HG03097 (cell line): ENCODE measurements at regions not wholly inside any gene's neighbourhood (a gene's known extent, or its start where the extent isn't known, plus 50 kb on each side); places are given as distances from the start of the nearest gene placed in this dataset.
"Not testable (repeated sequence)": the region's sequence is repeated elsewhere in the genome, so short reads cannot be mapped to it uniquely, and the experiment has no call there.

Experiments
- ATAC-seq: cut with Tn5 transposase; IDR thresholded peaks from one replicate; pipeline ENCODE4 v1.9.1; 2021; ENCODE audit not compliant: unreplicated experiment, low FRiP score

DNA sequence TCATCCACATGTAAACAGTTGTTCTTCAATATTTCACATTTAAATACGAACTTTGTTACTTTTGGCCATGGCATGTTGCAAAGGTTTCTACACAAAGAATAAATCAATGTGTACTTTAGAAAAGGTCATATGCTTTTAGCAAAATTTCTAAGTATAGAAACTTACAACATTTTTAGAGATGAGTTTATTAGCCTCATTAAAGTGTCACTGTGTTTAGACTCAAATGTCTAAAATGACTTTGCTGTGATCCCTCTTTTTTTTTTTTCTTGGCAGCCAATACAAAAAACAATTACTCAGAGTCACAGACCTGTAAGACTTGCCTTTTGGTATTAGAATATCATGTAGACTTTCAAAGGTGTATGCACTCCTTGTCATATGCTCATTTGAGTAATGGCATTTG lies 349.3 kb upstream of the KIAA1217 start:
- ATAC-seq: no peak

DNA sequence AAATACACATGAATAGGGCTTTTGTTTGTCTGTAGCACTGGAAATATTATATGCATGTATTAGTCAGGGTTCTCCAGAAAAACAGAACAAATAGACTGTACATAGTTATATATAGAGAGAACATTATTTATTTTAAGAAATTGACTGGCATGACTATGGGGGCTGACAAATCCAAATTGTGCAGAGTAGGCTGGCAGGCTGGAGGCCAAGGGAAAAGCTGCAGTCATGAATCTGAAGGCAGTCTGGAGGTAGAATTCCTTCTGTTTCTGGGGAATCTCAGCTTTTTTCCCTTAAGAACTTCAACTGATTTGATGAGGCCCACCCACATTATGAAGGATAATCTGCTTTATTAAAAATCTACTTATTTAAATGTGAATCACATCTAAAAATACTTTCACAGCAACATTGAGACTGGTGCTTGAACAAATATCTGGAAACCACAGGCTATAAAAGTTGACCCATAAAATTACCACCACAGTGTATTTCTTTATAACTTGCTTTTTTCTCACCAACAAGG lies 344.2 kb upstream of the KIAA1217 start:
- ATAC-seq: no peak

DNA sequence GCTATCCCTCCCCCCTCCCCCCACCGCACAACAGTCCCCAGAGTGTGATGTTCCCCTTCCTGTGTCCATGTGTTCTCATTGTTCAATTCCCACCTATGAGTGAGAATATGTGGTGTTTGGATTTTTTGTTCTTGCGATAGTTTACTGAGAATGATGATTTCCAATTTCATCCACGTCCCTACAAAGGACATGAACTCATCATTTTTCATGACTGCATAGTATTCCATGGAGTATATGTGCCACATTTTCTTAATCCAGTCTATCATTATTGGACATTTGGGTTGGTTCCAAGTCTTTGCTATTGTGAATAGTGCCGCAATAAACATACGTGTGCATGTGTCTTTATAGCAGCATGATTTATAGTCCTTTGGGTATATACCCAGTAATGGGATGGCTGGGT lies 342.0 kb upstream of the KIAA1217 start:
- not testable (repeated sequence) for ATAC-seq

DNA sequence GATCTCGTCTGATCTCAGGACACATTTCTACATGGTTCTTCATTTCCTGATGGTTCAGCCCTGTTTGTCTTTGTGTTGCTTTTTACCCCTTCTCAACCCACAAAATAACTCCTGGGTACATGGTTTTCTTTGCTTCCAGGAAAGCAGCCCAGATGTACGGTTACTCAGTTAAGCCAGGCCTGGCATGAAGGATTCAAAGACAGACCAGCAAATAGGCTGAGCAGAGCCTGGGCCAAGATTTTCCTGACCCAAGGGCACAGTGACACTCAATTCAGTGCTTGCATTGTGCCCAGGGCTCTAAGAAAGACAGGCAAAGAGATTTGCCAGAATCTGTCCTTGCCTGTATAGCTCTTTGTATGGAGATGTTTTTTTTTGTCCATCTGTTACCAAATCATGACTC lies 340.8 kb upstream of the KIAA1217 start:
- ATAC-seq: no peak

DNA sequence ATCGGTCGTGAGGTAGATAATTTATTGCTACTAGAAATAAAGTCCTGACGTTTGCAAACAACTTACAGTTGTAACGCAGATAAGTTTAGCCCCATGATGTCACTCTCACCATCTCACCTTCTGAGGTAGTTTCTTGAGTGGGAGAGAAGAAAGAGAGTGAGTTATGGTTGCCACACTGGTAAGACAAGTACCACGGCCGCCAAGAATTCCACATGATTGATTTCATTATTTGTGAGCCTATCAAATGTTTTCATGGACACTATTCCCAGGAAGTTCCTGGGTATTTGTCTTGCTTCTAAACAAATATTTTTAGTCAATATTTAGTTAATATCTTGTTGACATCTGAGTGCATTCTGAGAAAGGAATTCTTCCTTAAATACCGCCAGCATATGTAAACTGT lies 339.4 kb upstream of the KIAA1217 start:
- no peak for ATAC-seq

DNA sequence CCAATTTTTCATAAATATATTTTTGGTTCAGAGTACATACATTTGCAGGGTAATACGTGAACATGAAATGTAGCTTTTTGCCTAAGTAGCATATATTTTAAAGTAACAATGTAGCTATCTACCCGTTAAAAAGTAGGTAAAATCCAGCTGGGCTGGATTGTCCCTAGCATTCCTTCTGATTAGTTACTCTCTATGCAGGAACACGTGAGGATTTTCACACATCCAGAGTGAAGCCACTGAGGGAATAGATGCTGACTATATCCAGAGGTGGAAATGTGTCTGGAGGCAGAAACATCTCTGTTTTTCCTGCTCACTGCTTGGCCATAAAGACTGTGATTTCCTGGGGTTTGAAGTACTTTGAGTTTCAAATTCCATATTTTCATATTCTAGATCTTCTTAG lies 338.9 kb upstream of the KIAA1217 start:
- no peak for ATAC-seq

DNA sequence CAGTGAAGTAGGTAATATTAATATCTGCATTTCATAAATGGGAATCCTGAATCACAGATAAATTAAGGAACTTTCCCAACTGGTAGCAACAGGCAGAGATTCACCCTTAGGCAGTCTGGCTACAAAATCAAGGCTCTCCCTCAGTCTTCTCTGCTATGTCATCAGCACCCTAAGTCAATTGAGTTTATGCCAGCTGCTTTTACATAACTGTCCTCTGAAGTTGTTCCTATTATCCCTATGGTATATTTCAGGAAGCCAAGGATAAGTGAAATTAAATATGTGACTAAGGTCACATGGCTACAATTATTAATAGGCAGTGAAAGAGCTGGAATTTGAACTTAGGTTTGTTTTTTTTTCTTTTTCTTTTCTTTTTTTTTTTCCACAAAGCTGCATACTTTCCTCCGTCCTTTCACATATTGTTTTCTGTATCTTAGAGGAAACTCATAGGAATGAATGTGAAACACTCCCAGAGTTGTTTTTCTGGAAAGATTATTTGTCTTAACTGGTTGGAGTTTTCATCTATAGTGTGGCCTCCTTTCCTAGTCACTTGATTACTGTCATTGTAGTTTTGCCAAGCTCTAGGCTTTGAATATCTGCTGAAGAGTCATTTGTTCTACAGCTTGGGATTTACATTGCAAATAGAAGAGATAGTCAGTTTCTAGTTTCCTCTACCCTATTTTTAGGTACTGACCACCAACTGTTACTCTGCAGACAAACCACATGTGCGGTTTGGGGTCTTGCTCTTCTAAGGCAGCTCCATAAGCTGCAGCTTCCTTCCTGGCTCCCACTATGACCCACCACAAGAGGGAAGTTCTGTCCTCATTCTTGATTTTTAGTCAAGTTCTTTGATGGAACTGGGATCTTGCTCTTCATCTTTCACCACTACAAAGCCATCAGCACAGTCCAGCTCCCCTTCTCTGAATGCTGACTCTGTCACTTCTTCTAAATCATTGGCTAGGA lies 338.0 kb upstream of the KIAA1217 start:
- no peak for ATAC-seq

DNA sequence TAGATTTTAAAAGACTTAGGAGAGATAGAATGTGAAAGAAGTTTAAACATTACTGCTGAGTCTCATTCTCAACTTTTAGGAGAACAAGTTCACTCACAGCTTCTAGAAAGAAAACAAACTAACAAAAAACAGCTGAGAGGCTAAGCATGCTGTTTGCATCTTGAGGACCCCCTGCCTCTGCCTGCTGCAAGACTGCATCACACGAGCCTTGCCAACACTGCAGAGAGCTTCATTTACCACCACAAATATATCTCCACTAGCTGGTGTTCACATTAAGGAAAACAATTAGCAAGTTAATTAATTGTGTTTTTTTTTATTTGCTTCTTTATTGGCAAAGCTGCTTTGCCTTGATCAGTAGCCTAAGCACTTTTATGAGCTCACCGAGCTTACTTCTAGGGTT lies 336.6 kb upstream of the KIAA1217 start:
- no peak for ATAC-seq

DNA sequence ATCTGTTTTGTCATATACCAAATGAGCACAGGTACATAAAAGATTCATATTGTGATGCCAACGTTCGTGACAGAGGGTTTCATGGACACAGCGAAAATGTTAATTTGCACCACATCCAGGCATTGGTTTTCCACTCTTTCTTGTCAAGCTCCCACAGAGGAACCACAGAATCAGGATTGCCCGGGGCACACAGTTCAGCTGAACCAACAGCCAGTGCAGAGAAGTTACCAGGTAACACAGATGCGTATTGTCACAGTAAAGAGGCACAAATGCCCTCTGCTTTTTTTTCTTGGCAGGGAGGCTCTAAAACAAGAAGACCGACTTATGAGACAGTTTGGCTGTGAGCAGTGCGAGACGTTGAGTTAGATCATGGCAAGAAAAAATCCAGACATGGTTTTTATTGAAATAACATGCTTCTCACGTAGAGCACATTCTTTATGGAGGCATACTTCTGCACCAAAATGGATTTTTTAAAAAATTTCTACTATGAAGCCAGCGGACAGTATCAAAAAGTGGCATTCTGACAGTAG lies 331.1 kb upstream of the KIAA1217 start:
- no peak for ATAC-seq

DNA sequence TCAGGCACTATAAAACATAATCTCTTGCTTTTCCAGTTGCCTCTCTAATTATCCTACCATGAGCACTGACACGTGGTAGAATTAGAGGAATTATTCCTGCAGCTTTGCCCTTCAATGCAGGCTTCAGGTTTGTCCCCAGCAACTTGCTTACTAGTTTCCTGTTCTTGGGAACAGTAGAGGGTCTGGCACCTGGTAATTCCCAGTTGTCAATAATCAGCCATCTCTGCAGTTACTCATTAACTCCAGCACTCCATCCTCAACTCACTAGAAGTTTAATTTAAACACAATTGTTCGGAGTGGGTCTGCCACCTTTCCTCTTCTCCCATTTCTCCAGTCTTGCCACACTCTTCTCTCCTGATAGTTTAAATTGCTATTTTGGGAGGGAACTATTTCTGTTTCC lies 324.3 kb upstream of the KIAA1217 start:
- ATAC-seq: no peak

DNA sequence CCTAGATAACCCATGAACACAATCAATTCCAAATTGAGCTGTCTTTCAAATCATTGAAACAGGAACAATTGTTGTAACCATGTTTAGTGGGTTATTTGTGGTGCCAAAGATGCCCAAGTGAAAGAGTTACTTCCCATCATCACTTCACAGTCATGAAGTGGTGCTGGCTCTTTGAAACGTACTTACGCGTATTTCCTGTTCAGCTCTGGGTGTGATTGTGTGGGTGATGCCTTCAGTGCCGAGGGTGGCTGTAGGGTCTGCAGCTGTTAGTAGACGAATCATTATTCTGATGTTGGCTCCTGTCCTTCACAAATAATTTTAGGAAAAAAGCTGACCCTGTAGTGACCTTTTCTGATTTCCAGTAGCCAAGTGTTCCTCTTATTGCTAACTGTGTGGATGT lies 323.1 kb upstream of the KIAA1217 start:
- ATAC-seq: no peak

DNA sequence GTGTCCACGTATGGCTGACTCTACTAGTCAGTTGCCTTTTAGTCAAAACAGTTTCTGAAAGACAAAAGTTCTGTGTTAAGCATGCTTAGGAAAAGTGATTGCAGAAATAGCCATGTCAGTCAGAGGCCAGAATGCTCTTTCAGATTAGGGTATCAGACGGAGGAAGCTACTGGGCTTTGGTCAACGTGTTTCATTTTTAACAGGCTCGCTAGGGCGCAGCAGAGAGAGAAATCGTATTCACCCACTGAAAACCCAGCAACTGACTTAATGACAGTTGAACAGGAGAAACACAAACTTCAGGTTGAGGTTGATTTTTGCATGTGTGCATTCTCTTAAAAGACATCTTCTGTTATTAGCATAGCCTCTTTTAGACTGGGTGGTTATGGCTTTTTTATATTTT lies 322.6 kb upstream of the KIAA1217 start:
- no peak for ATAC-seq

DNA sequence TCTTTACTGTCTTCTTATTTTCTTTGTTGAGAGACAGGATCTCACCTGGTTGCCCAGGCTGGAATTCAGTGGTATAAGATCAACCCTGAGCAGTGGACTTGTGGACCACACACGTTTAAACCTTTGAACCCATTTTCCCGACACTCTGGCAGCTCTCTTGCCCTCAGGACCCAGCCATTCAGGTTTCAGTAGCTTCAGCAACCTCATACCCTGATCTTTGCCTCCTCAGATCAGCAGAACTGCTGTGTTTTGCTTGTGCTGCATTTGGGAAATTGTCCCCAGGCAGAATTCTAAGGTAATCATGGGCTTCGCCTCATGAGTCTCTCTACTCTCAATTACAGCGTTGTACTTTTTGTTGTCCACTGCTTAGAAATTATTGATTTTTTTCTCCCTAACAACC lies 317.6 kb upstream of the KIAA1217 start:
- no peak for ATAC-seq

DNA sequence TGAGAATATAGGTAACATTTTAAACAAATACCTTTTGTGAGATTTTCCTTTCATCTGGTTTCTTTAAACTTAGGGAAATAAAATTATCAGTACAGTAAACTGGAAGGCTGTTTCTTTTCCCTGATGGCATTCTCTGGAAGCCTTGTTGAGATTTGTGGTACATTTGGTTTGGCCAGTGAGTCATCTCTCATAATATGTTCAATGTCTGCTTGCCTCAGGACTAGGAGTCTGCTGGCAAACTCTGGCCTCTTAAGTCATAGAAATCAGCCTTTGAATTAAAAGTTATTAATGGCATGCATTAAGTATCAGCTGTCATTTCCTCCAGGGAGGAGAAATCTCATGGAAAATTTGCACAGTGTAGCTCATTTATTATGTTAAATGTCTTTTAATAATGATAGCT lies 316.6 kb upstream of the KIAA1217 start:
- ATAC-seq: no peak

DNA sequence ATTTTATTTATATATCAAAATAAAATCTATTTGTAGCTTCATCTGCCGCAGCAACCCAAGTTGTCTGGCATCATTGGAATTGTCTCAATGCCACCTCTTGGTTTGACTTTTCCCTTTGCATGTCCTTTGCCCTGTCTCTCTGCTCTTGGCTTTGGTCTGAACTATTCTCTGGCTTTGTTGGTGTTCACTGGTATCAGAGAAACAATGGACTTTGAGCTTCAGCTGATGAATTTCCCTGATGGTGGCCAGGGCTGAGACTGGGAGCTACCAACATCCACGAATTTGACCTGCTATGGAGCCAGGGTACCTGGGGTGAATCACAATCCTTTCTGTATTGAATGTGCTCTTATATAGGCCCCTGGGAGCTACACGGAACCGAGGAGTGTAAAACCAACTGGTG lies 311.7 kb upstream of the KIAA1217 start:
- ATAC-seq: no peak

DNA sequence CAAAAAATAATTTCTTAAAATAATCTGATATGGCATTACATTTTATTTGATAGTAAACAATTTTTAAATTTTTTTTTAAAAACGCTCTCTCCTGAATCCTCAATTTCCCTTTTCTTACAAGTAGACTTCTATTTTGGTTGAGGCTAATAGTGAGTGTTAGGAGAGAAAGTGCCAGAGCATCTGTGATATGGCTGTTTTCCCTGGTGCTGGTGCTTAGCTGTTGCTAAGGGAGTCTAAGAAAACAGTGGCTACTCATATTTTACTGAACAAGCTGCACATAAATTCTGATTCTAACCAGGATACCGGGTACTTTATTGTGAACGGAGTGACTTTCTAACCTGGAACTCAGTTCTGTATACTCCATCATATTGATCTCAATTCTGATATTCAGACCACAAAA lies 311.1 kb upstream of the KIAA1217 start:
- no peak for ATAC-seq

DNA sequence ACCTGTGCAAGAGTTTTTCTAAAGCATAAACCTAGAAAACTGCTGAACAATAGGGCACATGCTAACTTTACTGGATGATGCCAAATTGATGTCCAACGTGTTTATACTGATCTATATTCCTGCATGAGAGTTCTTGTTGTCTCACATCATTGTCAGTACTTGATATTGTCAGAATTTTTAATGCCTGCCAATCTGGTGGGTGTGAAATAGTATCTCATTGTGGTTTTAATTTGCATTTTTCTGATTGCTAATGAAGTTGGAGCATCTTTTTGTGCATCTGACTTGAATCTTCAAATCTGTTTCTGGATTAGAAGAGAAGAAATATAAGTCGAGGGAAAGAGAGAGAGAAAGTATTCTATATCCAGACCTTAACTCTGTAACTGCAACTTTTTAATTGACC lies 309.8 kb upstream of the KIAA1217 start:
- ATAC-seq: no peak

DNA sequence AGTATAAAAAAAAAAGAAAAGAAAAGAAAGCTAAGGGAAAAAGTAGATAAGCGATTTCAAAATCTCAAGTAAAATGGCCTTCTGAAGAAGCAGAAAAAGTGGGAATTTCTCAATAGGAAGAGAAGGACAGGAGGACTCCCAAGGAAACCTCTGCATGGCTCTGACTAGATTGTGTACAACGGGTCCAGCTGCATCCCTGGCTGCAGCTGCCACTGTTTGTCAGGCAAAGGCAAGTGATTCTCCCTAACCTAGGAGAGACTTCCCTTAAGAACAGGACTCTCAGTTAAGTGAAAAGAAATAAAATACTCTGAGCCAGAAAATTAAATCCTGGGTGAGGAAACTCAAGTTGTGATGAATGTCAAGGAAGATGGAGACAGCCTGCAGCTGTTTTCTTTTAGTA lies 298.6 kb upstream of the KIAA1217 start:
- ATAC-seq: no peak

DNA sequence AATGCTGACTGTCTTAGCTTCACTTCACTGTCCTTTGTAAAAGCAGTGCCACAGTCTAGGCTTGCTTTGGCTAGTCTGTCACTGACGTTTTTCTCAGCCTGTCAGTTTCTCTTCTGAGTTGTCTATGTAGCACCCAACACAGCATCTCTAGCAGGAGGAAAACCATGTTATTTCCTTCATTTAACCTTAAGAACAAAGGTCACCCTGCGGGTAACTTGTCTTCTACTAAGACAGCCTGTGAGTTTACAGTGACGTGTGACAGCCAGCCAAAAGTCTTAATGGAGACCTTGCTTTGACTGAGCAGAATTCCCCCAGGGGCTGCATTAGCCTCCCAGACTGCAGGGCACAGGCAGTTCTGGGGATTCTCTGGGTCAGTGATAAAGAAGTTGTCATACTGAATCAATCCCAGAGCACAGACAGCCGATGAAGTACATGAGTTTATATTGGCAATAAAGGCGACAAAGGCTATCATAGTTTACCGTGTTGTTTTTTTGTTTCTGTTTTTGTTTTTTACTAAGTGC lies 296.0 kb upstream of the KIAA1217 start:
- ATAC-seq: no peak

DNA sequence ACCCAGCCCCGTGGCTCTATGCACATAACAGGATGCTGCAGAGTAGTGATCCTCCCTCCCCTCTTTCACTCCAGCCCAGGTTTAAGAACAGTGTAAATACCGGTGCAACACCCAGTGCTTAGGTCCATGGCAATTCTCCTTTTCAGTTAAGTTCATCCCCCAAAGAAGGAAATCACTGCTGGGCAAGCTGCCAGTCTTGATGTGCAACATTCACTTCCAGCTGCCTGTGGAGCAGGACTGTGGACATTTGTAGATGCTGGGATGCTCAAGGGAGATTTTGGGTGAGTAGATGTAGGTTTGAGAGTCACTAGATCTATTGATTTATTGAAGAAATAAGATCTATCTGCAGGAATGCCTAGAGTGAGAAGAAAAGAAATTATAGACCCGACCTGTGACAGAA lies 294.3 kb upstream of the KIAA1217 start:
- ATAC-seq: no peak

DNA sequence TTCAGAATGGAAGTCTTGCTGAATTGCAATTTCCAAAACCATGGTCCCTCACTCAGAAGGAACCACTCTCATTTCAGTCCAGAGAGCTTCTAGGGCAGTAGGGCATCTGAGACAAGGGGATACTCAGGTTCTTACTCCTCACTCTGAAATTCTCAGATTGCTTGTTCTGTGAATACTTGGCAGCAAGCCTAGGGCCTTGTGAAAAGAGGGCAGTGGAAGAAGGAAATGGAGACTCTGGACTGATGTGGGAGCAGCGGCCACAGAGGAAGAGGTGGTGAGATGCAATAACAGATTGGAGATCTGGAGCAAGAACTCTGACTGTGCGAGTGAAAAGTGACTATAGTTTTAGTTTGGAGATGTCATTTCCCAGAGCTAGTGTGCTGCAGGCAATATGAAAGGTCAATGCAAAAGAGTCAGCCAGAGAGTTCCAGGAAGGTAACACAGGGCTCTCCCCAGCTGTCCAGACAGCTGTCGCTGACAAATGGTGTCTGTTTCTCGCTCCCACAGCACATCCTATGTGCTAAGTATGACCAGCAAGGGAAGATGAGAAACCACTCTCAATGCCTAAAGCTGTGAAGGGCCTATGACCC lies 291.6 kb upstream of the KIAA1217 start:
- no peak for ATAC-seq
